ENCODE measurements at regions not wholly inside any gene's neighbourhood (a gene's known extent, or its start where the extent isn't known, plus 50 kb on each side); places are given as distances from the start of the nearest gene placed in this dataset.
A peak's percentile ranks its signal among the peaks of the same experiment; 100 is the strongest.

- DNase-seq: no peak
Observed at GRCh38 chr16:9308356-9308801, 216.9 kb downstream of the HAPSTR1 start.

GRCh38 chr16:9308850-9309249 is 217.4 kb downstream of the HAPSTR1 start:
- DNase-seq: peak in 1 of 2 experiments; percentile 4

- no peak for DNase-seq
Observed at GRCh38 chr16:9309844-9310243, 218.4 kb downstream of the HAPSTR1 start.

- no peak for DNase-seq
Observed at GRCh38 chr16:9311303-9311954, 220.0 kb downstream of the HAPSTR1 start.

GRCh38 chr16:9316008-9316407 is 224.6 kb downstream of the HAPSTR1 start:
- no peak for DNase-seq

- DNase-seq: peak in 1 of 2 experiments; percentile 23
Observed at GRCh38 chr16:9316615-9317014, 225.2 kb downstream of the HAPSTR1 start.

- DNase-seq: no peak
Observed at GRCh38 chr16:9318764-9319163, 227.3 kb downstream of the HAPSTR1 start.

- DNase-seq: no peak
Observed at GRCh38 chr16:9322769-9323168, 231.3 kb downstream of the HAPSTR1 start.

- DNase-seq: no peak
Observed at GRCh38 chr16:9323170-9323569, 231.7 kb downstream of the HAPSTR1 start.

GRCh38 chr16:9327253-9327652 is 235.8 kb downstream of the HAPSTR1 start:
- no peak for DNase-seq

GRCh38 chr16:9328411-9328810 is 237.0 kb downstream of the HAPSTR1 start:
- no peak for DNase-seq

GRCh38 chr16:9330095-9330494 is 238.7 kb downstream of the HAPSTR1 start:
- DNase-seq: no peak

GRCh38 chr16:9331503-9331902 is 240.1 kb downstream of the HAPSTR1 start:
- no peak for DNase-seq

GRCh38 chr16:9332574-9333148 is 241.2 kb downstream of the HAPSTR1 start:
- DNase-seq: no peak

- no peak for DNase-seq
Observed at GRCh38 chr16:9333469-9333868, 242.0 kb downstream of the HAPSTR1 start.

- no peak for DNase-seq
Observed at GRCh38 chr16:9334103-9334502, 242.7 kb downstream of the HAPSTR1 start.

- DNase-seq: no peak
Observed at GRCh38 chr16:9337308-9338032, 246.0 kb downstream of the HAPSTR1 start.

GRCh38 chr16:9338068-9338467 is 246.6 kb downstream of the HAPSTR1 start:
- no peak for DNase-seq

- no peak for DNase-seq
Observed at GRCh38 chr16:9338510-9338909, 247.1 kb downstream of the HAPSTR1 start.

GRCh38 chr16:9340526-9341256 is 249.2 kb downstream of the HAPSTR1 start:
- DNase-seq: no peak

- DNase-seq: no peak
Observed at GRCh38 chr16:9343276-9343675, 251.8 kb downstream of the HAPSTR1 start.

- no peak for DNase-seq
Observed at GRCh38 chr16:9344508-9344907, 253.1 kb downstream of the HAPSTR1 start.

GRCh38 chr16:9345046-9345445 is 253.6 kb downstream of the HAPSTR1 start:
- DNase-seq: no peak

All from NCI-H526 (cell line).